Suprapubic skin (tissue), 4 donors: ENCODE measurements at regions not wholly inside any gene's neighbourhood (a gene's known extent, or its start where the extent isn't known, plus 50 kb on each side); places are given as distances from the start of the nearest gene placed in this dataset.

Experiments
- DNase-seq, 2 donors: peaks; one replicate each; pipeline ENCODE4 v3.0.0-alpha.2; 2019; ENCODE audit warnings: low spot score in 2 of 2
- H3K27ac ChIP-seq: fragments of 200-600 bp; sonication (generic); one replicate; pipeline ENCODE4 v1.5.1; 2019
- H3K27me3 ChIP-seq: fragments of 200-600 bp; sonication (generic); one replicate; pipeline ENCODE4 v1.5.1; 2019
- H3K36me3 ChIP-seq: fragments of 200-600 bp; sonication (generic); one replicate; pipeline ENCODE4 v1.5.1; 2019
- H3K4me1 ChIP-seq: fragments of 200-600 bp; sonication (generic); one replicate; pipeline ENCODE4 v1.5.1; 2019
- H3K4me3 ChIP-seq: fragments of 200-600 bp; sonication (generic); one replicate; pipeline ENCODE4 v1.5.1; 2019; ENCODE audit warnings: mild to moderate bottlenecking
- H3K9me3 ChIP-seq: fragments of 200-600 bp; sonication (generic); one replicate; pipeline ENCODE4 v1.5.1; 2019
- EP300 ChIP-seq: sonication (generic); formaldehyde crosslinking; IDR thresholded peaks from one replicate; pipeline ENCODE4 v1.6.1; 2017; ENCODE audit warnings: antibody characterized with exemption
- POLR2A ChIP-seq, 2 donors: fragments of 450-650 bp; IDR thresholded peaks; one replicate each; pipeline ENCODE4 v1.6.1; 2017; ENCODE audit warnings: antibody characterized with exemption in 2 of 2, mild to moderate bottlenecking in 2 of 2, moderate library complexity in 2 of 2
- POLR2AphosphoS5 ChIP-seq, 3 donors: sonication (generic); formaldehyde crosslinking; IDR thresholded peaks; one replicate each; pipeline ENCODE4 v1.6.1; 2017; ENCODE audit warnings: antibody characterized with exemption in 3 of 3
- WGBS: methylation state at CpG from one replicate; pipeline ENCODE4 v1.1.5; 2018; 5-methylcytosine and 5-hydroxymethylcytosine counted together
- TF ChIP-seq, protein P1 (sequence below), 2 donors: fragments of 200-600 bp in 1 of 2; fragments of 450-650 bp in 1 of 2; sonication (generic) in 1 of 2; IDR thresholded peaks; one replicate each; pipeline ENCODE4 v1.5.1; 2016 to 2019; ENCODE audit warnings: antibody characterized with exemption in 2 of 2, mild to moderate bottlenecking in 1 of 2, moderate library complexity in 1 of 2

DNA sequence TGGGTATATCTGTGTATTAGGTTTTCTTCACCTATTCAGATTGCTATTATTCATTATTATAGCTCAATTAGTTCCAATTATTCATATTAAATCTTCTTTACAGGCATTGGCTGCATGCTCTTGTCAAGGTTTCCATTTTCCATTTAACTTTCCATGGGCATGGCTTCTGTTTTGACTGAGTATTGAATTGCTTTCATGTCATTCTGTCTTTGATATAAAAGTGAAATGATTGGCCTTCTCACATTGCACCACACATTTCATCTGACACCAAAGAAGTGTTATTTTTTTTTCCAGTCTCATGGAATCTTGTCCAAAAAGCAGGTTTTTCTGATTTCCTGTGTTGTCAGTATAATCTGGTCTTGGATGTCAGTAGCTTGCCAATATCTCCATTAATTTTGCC, 1244.3 kb downstream of the RAPGEF2 start:
- Histone ChIP-seq H3K9me3 (no peaks in the 10 kb centered on the region), H3K4me1 (no peaks in the 10 kb centered on the region), H3K36me3 (no peaks in the 10 kb centered on the region), H3K27me3 (no peaks in the 10 kb centered on the region), H3K4me3 (no peak overlapping the region), H3K27ac (no peak overlapping the region)
- TF ChIP-seq POLR2AphosphoS5 (IDR thresholded peaks at IDR 0.05): no peak
- TF ChIP-seq EP300: no peak
- TF ChIP-seq, protein P1, sequence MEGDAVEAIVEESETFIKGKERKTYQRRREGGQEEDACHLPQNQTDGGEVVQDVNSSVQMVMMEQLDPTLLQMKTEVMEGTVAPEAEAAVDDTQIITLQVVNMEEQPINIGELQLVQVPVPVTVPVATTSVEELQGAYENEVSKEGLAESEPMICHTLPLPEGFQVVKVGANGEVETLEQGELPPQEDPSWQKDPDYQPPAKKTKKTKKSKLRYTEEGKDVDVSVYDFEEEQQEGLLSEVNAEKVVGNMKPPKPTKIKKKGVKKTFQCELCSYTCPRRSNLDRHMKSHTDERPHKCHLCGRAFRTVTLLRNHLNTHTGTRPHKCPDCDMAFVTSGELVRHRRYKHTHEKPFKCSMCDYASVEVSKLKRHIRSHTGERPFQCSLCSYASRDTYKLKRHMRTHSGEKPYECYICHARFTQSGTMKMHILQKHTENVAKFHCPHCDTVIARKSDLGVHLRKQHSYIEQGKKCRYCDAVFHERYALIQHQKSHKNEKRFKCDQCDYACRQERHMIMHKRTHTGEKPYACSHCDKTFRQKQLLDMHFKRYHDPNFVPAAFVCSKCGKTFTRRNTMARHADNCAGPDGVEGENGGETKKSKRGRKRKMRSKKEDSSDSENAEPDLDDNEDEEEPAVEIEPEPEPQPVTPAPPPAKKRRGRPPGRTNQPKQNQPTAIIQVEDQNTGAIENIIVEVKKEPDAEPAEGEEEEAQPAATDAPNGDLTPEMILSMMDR (IDR thresholded peaks at IDR 0.05): no peak
- no peak for TF ChIP-seq POLR2A (IDR thresholded peaks at IDR 0.05)
- DNase-seq: no peak

DNA sequence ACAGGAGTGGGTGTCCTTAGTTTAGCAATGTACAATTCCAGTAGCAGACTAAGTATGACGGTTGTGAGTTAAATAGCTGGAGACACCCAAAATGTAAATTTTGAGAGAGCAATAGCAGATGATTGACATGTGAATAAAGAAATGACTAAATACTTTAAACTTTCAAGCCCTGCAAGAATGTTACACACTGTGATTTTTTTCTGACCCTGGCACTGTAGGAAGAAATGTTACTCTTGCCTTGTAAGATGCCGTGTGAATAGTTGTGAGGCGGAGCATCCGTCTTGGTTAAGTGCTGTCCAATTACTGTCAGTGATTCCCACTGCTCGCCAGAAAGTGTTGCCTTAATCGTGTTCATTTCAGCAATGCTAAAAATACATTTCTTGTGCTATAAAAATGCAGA, 1248.1 kb downstream of the RAPGEF2 start:
- no peak overlapping the region for H3K27ac ChIP-seq
- no peaks in the 10 kb centered on the region for H3K27me3 ChIP-seq
- no peak for DNase-seq
- H3K36me3 ChIP-seq: no peaks in the 10 kb centered on the region
- no peaks in the 10 kb centered on the region for H3K9me3 ChIP-seq
- no peak for TF ChIP-seq EP300
- no peak for TF ChIP-seq POLR2AphosphoS5 (IDR thresholded peaks at IDR 0.05)
- TF ChIP-seq POLR2A (IDR thresholded peaks at IDR 0.05): no peak
- TF ChIP-seq, protein P1 (IDR thresholded peaks at IDR 0.05): no peak
- H3K4me1 ChIP-seq: no peaks in the 10 kb centered on the region
- H3K4me3 ChIP-seq: no peak overlapping the region
- WGBS: 43% methylated on average over 6 of the region's 6 CpGs

DNA sequence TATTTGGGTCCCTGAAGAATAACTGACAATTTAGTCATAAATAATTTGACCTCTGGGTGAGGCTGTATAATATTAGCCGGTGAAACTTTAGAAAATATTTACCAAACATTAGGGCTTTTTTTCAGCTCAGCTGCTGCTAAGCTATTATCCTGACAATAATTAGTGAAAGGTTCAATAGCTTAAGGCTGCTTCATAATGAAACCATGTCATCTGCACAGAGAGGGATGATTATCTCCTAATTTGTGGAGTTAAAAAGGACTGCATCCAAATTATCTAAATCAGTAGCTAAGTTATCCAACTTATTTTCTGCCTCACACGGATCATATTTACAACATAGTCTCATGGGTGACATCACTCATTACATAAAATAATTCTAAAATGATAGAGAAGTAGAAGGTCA, 1249.8 kb downstream of the RAPGEF2 start:
- WGBS: 52% methylated on average over 2 of the region's 2 CpGs
- H3K4me3 ChIP-seq: no peak overlapping the region
- H3K36me3 ChIP-seq: no peaks in the 10 kb centered on the region

DNA sequence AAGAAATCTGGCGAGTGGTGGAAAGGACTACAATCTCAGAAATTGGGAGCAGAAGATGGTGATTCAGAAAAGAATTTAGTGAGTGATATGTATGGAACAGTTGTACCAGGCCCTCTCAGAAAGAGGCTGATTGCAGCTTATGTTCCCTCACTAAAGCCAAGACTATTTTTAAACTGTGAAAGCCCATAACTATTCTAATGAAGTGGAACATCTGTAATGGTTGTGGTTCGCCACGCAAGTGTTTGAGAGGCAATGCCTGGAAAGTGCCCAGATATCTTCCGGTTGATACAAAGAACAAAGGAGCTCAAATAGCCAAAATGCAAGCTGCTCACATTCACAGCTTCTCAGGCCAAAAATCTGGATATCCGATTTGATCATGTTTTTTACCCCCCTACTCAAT, 1250.7 kb downstream of the RAPGEF2 start:
- Histone ChIP-seq H3K27me3 (no peaks in the 10 kb centered on the region), H3K4me1 (no peaks in the 10 kb centered on the region), H3K36me3 (no peaks in the 10 kb centered on the region), H3K27ac (no peak overlapping the region), H3K4me3 (no peak overlapping the region), H3K9me3 (no peaks in the 10 kb centered on the region)
- 64% methylated on average over 5 of the region's 5 CpGs for WGBS
- DNase-seq: no peak
- TF ChIP-seq POLR2AphosphoS5 (IDR thresholded peaks at IDR 0.05): no peak
- TF ChIP-seq, protein P1 (IDR thresholded peaks at IDR 0.05): no peak
- TF ChIP-seq POLR2A (IDR thresholded peaks at IDR 0.05): no peak
- TF ChIP-seq EP300: no peak

More for the DNA sequence above, 1249.8 kb downstream of the RAPGEF2 start:
- no peaks in the 10 kb centered on the region for H3K27me3 ChIP-seq
- TF ChIP-seq EP300: no peak
- TF ChIP-seq, protein P1 (IDR thresholded peaks at IDR 0.05): no peak
- TF ChIP-seq POLR2A (IDR thresholded peaks at IDR 0.05): no peak
- TF ChIP-seq POLR2AphosphoS5 (IDR thresholded peaks at IDR 0.05): no peak
- DNase-seq: no peak
- no peaks in the 10 kb centered on the region for H3K4me1 ChIP-seq
- no peaks in the 10 kb centered on the region for H3K9me3 ChIP-seq
- H3K27ac ChIP-seq: no peak overlapping the region

DNA sequence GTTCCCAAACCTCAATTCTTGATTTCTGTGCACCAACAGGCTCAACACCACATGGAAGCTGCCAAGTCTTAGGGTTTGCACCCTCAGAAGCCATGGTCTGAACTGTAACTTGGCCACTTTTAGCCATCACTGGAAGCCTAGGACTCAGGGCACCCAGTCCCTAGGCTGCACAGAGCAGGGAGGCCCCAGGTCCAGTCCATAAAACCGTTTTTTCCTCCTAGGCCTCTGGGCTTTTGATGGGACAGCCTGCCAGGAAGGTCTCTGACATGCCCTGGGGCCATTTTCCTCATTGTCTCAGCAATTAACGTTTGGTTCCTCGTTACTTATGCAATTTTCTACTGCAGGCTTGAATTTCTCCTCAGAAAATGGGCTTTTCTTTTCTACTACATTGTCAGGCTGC, 1259.6 kb downstream of the RAPGEF2 start:
- Histone ChIP-seq H3K9me3 (no peaks in the 10 kb centered on the region), H3K27me3 (no peaks in the 10 kb centered on the region), H3K4me3 (no peak overlapping the region), H3K4me1 (no peaks in the 10 kb centered on the region), H3K27ac (no peak overlapping the region), H3K36me3 (no peaks in the 10 kb centered on the region)
- no peak for DNase-seq
- 58% methylated on average over 3 of the region's 3 CpGs for WGBS
- no peak for TF ChIP-seq EP300
- no peak for TF ChIP-seq POLR2AphosphoS5 (IDR thresholded peaks at IDR 0.05)
- TF ChIP-seq, protein P1 (IDR thresholded peaks at IDR 0.05): no peak
- TF ChIP-seq POLR2A (IDR thresholded peaks at IDR 0.05): no peak
